NCI-H460 (cell line): ENCODE measurements at regions not wholly inside any gene's neighbourhood (a gene's known extent, or its start where the extent isn't known, plus 50 kb on each side); places are given as distances from the start of the nearest gene placed in this dataset.

Experiments used
- DNase-seq: peaks from one replicate; pipeline ENCODE4 v3.0.0-alpha.2; 2016; ENCODE audit warnings: low read depth; ENCODE audit errors: extremely low read depth

GRCh38 chr2:128876986-128877983 is 558.6 kb upstream of the HS6ST1 start:
- DNase-seq = no peak

- no peak for DNase-seq
These were observed 560.5 kb upstream of the HS6ST1 start for GRCh38 chr2:128879161-128879560.

- no peak for DNase-seq
These were observed 576.2 kb upstream of the HS6ST1 start for GRCh38 chr2:128894896-128895295.

DNA sequence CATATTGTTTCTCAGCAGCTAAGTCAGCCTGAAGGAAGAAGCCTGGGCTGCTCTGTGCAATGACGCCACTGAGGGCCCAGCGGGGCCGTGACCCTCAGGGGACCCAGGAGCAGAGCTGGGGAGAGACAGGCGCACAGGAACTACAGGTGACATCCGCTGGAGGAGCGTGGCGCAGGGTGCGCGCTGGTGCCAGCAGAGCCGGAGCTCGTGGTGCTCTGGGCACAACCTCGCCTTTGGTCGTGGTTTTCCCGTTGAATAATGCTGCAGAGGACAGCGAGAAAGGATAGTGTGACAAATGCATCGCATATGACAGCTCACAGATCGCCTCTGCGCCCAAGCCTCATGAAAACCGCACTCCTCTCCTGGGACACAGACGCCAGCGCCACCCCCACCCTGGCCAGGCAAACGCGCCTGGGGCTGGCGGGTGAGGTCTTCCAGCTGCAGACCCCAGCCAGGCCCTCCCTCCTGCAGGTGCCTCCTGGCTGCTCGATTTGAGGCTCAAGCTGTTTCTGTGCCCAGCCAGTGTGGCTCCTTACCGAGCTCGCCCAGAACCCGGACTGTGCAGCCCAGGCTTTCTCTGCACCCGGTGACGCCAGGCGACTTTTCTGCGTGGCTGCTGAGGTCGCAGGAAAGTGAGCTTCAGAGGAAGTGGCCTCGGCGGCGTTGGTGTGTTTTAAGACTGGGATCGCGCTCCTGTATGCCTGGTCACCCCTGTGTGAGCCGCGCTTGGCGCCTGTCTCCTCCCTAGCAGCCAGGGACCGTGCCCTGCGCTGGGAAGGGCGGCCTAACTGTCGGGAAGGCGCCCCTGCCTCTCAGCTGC is 583.1 kb upstream of the HS6ST1 start:
- no peak for DNase-seq

- DNase-seq = no peak
These were observed 585.0 kb upstream of the HS6ST1 start for GRCh38 chr2:128903637-128904036.

GRCh38 chr2:128911276-128911675 is 592.6 kb upstream of the HS6ST1 start:
- DNase-seq = no peak

DNA sequence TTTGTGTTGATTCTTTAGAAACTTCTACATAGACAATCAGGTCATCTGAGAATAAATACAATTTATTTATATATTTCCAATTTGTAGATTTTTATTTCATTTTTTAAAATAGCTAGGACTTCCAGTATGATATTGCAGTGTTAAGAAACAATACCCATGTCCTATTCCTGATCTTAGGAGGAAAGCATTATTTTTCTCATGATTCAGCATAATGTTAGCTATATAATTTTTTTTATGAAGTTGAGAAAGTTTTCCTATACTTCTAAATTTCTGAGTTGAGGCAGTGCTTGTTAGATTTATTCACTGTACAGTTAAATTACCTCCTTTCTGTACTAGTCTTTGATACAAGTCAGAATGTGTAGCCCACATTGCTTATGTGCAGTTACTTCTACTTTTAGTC is 595.7 kb upstream of the HS6ST1 start:
- no peak for DNase-seq

GRCh38 chr2:128921751-128922150 is 603.1 kb upstream of the HS6ST1 start:
- DNase-seq = no peak

DNA sequence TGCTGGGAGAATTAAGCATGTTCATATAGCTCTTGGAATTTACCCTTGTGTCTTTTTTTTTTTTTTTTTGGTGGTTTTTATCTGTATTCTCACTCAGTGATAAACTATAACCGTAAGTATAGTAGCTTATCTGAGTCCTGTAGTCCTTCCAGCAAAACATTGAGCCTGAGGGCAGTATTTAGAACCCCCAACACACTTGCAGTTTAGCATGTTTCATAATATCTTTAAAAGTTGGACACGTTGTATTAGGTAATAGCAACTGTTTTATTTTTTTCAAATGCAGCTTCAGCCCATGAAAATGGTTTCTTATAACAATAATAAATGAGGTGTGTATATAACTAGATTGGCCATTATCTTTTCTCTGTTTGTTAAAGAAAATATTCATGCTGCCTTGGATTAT is 603.5 kb upstream of the HS6ST1 start:
- DNase-seq = no peak

- DNase-seq = no peak
These were observed 607.0 kb upstream of the HS6ST1 start for GRCh38 chr2:128925631-128926030.

GRCh38 chr2:128930101-128930500 is 611.4 kb upstream of the HS6ST1 start:
- DNase-seq = no peak

DNA sequence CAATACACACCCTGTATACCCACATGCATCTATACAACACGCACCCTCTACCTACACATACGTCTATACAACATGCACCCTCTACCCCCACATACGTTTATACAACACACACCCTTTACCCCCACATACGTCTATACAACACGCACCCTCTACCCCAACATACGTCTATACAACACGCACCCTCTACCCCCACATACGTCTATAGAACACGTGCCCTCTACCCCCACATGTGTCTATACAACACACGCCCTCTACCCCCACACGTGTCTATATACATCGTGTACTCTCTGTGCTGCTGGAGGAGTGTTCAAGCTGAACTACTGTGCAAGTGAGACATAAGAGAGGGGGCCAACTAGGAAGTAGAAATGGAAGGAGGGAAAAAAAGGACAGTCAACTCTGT is 621.7 kb upstream of the HS6ST1 start:
- no peak for DNase-seq

DNA sequence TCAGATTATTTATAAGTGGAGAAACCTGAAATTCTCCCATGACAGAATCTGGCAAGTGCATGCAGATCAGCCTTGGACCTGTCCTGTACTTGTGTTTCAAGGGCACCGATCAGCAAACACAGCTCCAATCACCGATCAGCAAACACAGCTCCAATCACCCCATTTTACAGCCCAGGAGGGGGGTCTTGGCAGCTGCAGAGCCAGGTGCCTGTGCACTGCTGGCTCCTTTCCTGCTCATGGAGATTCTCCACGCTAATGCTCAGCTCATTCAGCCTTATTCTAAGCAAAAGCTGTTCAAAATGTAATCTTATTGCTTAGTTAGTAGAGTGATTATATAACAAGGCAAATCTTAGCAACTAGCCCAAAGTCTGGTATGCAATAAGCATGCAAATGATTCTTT is 623.1 kb upstream of the HS6ST1 start:
- DNase-seq = no peak

- no peak for DNase-seq
These were observed 630.7 kb upstream of the HS6ST1 start for GRCh38 chr2:128949360-128949759.

DNA sequence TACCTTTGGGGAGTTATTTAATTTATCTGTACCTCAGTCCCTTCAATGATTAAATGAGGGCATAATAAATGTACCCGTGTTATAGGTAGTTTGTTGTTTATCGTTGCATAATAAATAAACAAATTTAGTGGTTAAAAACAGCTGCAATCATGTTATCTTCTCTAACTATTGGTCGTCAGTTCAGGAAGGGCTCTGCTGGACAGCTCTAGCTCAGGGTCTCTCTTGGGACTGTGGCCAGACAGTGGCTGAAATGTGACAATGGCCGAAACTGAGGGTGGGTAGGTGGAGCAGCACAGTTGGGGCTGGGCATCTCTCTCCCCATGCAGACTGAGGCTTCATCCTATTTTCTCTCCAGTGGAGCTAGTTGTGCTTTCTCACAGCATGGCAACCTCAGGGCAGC is 632.1 kb upstream of the HS6ST1 start:
- no peak for DNase-seq

- DNase-seq = no peak
These were observed 639.6 kb upstream of the HS6ST1 start for GRCh38 chr2:128958241-128958640.

DNA sequence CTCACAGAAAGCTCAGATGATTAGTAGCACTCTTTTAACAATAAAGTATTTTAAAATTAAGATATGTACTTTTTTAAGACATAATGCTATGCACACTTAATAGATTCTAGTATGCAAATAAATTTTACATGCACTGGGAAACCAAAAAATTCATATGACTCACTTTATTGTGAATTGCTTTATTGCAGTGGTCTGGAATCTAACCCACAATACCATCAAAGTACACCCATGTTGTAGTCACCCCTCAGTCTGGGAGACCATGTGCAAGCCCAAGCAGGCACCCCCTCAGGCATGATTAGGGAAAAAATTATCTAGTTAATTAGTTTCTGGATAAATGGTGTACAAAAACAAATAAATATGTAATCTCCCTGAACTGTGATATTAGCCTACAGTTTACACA is 649.0 kb upstream of the HS6ST1 start:
- DNase-seq = no peak

GRCh38 chr2:128969374-128969773 is 650.7 kb upstream of the HS6ST1 start:
- DNase-seq = no peak

GRCh38 chr2:128970332-128971116 is 651.9 kb upstream of the HS6ST1 start:
- DNase-seq = no peak

DNA sequence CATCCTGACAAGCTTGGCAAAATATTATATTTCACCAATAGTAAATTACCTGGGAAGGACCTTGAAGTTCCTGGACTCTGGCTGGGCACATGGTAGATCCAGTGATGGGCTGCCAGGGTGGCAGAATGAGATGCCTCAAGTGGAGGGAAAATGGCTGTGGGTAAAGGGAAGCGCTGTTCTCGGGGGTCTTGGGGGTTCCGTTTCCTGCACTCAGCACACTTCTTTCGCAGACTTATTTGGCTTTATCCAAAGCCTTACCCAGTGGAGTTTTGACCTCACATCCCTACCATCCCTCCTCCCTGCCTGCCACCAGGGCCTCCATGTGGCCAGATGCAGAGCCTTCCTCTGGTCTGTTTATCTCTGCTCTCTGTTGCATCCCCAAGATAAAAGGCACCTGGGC is 654.9 kb upstream of the HS6ST1 start:
- no peak for DNase-seq

- no peak for DNase-seq
These were observed 659.5 kb upstream of the HS6ST1 start for GRCh38 chr2:128978212-128978611.
